Endodermal cell (in vitro differentiated cells): ENCODE measurements at regions not wholly inside any gene's neighbourhood (a gene's known extent, or its start where the extent isn't known, plus 50 kb on each side); places are given as distances from the start of the nearest gene placed in this dataset.

ENCODE experiments used
- DNase-seq: peaks from one replicate; pipeline ENCODE4 v3.0.0-alpha.2; 2017
- H3K27ac ChIP-seq: 2 replicates; pipeline ENCODE4 v1.5.1; 2013; ENCODE audit warnings: mild to moderate bottlenecking, low read depth, low read length, moderate library complexity
- H3K27me3 ChIP-seq: 2 replicates; pipeline ENCODE4 v1.6.1; 2013; ENCODE audit warnings: mild to moderate bottlenecking, low read length, moderate library complexity; ENCODE audit not compliant: insufficient read depth, control insufficient read depth, poor library complexity, severe bottlenecking
- H3K36me3 ChIP-seq: 2 replicates; pipeline ENCODE4 v1.7.0; 2013; ENCODE audit warnings: mild to moderate bottlenecking, low read length, moderate library complexity; ENCODE audit not compliant: control insufficient read depth, insufficient read depth
- H3K4me1 ChIP-seq: one replicate; pipeline ENCODE4 v1.7.0; 2013; ENCODE audit warnings: low read length; ENCODE audit not compliant: control insufficient read depth, insufficient read depth
- H3K4me3 ChIP-seq: 2 replicates; pipeline ENCODE4 v1.5.1; 2013; ENCODE audit warnings: mild to moderate bottlenecking, low read length, moderate library complexity
- H3K9ac ChIP-seq: 2 replicates; pipeline ENCODE4 v1.6.1; 2013; ENCODE audit warnings: mild to moderate bottlenecking, low read length, moderate library complexity; ENCODE audit not compliant: poor library complexity, severe bottlenecking; ENCODE audit errors: extremely low read depth
- H3K9me3 ChIP-seq: 2 replicates; pipeline ENCODE4 v1.6.1; 2013; ENCODE audit warnings: mild to moderate bottlenecking, low read length, moderate library complexity; ENCODE audit not compliant: control insufficient read depth
- H3K27ac Mint-ChIP-seq: 2 replicates; pipeline ENCODE4 v1.8.0; 2020; ENCODE audit warnings: mixed read lengths
- H3K27me3 Mint-ChIP-seq: 2 replicates; pipeline ENCODE4 v1.8.0; 2021; ENCODE audit warnings: mild to moderate bottlenecking, mixed read lengths; ENCODE audit not compliant: insufficient read depth
- H3K36me3 Mint-ChIP-seq: 2 replicates; pipeline ENCODE4 v1.8.0; 2020; ENCODE audit warnings: low read depth, mixed read lengths
- H3K4me1 Mint-ChIP-seq: 2 replicates; pipeline ENCODE4 v1.8.0; 2020; ENCODE audit warnings: mixed read lengths
- H3K4me3 Mint-ChIP-seq: 2 replicates; pipeline ENCODE4 v1.8.0; 2020; ENCODE audit warnings: mild to moderate bottlenecking, moderate library complexity, mixed read lengths
- H3K9me3 Mint-ChIP-seq: 2 replicates; pipeline ENCODE4 v1.8.0; 2020; ENCODE audit warnings: mild to moderate bottlenecking, mixed read lengths
- CTCF ChIP-seq: fragments of 200-600 bp; sonication (generic); conservative IDR thresholded peaks from 2 replicates; pipeline ENCODE4 v1.5.0; 2021; ENCODE audit warnings: antibody characterized with exemption, mild to moderate bottlenecking
- WGBS, 2 experiments: methylation state at CpG; one replicate each; pipeline versions ENCODE4 v1.1.5 to v1.1.7; 2013; ENCODE audit warnings: missing lambda C conversion rate in 2 of 2, mixed read lengths in 1 of 2; ENCODE audit not compliant: insufficient coverage in 1 of 2, insufficient read length in 1 of 2; 5-methylcytosine and 5-hydroxymethylcytosine counted together

DNA sequence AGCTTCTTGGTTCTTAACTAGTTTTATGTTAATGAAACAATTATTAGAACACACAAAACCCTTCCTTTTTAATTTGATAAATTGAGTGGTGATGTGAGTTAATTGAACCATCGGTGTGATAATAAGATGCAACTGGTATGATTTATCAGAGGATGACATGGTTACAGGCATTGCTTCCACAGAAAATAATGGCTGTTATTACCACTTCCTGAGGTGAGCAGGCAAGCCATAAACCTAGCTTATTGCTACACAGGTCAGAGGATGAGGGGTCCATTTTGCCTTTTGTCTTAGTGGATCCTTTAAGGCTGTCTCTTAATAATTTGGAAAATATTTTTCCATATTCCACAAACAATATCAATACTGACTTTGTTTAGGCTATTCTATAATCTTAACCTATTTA, 226.6 kb upstream of the EDNRB start:
- H3K27me3 Mint-ChIP-seq: no peaks in the 10 kb centered on the region
- Histone ChIP-seq H3K36me3 (no peaks in the 10 kb centered on the region), H3K27me3 (no peaks in the 10 kb centered on the region), H3K4me1 (no peaks in the 10 kb centered on the region), H3K27ac (no peak overlapping the region), H3K4me3 (no peak overlapping the region), H3K9me3 (no peaks in the 10 kb centered on the region), H3K9ac (no peak overlapping the region)
- no peak overlapping the region for H3K27ac Mint-ChIP-seq
- no peak for TF ChIP-seq CTCF
- no peaks in the 10 kb centered on the region for H3K4me1 Mint-ChIP-seq
- no peak overlapping the region for H3K4me3 Mint-ChIP-seq
- no peaks in the 10 kb centered on the region for H3K9me3 Mint-ChIP-seq
- H3K36me3 Mint-ChIP-seq: no peaks in the 10 kb centered on the region
- no peak for DNase-seq
- WGBS, 2 experiments: 93% methylated on average over 1 of the region's 1 CpG; no CpG with 5 or more reads in 1 of the 2 experiments

DNA sequence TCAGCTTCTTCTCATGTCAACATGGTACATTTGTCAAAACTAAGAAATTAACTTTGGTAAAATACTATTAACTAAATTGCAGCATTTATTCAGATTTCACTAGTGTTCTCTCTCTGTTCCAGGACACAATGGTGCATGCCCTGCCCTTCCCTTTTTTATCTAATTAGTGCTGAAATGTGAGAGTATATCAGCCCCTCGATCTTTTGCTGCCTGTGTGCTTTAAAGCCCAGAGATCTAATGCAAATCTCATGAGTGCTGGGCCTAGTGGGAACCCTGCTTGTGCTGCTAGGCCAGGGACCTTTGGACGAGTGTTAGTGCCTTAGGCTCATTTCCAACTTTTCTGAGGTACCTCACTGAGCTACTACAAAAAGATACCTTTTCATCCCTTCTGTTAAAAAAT, 221.1 kb upstream of the EDNRB start:
- Histone ChIP-seq H3K27me3 (no peaks in the 10 kb centered on the region), H3K27ac (no peak overlapping the region), H3K36me3 (no peaks in the 10 kb centered on the region), H3K9ac (no peak overlapping the region), H3K4me3 (no peak overlapping the region), H3K4me1 (no peaks in the 10 kb centered on the region), H3K9me3 (no peaks in the 10 kb centered on the region)
- no peak overlapping the region for H3K27ac Mint-ChIP-seq
- no peak for TF ChIP-seq CTCF
- no peak overlapping the region for H3K4me3 Mint-ChIP-seq
- H3K4me1 Mint-ChIP-seq: peaks cover 4% of the 10 kb centered on the region
- 66% methylated on average over 2 of the region's 2 CpGs; no CpG with 5 or more reads in 1 of the 2 experiments for WGBS, 2 experiments
- no peak for DNase-seq
- H3K9me3 Mint-ChIP-seq: no peaks in the 10 kb centered on the region
- H3K36me3 Mint-ChIP-seq: no peaks in the 10 kb centered on the region
- no peaks in the 10 kb centered on the region for H3K27me3 Mint-ChIP-seq

DNA sequence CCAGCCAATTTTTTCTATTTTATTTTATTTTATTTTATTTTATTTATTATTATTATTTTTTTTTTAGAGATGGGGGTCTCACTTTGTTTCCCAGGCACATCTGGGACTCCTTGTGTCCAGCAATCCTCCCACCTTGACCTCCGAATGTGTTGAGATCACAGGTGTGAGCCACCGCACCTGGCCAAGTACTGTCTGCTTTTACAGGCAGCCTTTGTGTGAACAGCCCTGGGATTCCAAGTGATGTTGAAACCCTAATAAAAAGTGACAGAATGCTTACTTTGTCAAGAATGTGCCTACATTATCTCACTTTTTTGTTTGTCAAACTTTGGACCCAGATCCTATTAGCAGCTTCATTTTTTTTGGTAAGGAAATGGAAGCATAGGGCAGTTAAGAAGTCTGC, 220.1 kb upstream of the EDNRB start:
- H3K27ac ChIP-seq: no peak overlapping the region
- H3K9me3 Mint-ChIP-seq: no peaks in the 10 kb centered on the region
- DNase-seq: no peak
- H3K9ac ChIP-seq: no peak overlapping the region
- no peak overlapping the region for H3K4me3 ChIP-seq
- TF ChIP-seq CTCF: no peak
- H3K4me1 ChIP-seq: no peaks in the 10 kb centered on the region
- no peaks in the 10 kb centered on the region for H3K27me3 ChIP-seq
- H3K9me3 ChIP-seq: no peaks in the 10 kb centered on the region
- H3K27me3 Mint-ChIP-seq: no peaks in the 10 kb centered on the region
- no peak overlapping the region for H3K4me3 Mint-ChIP-seq
- no peaks in the 10 kb centered on the region for H3K36me3 ChIP-seq
- H3K4me1 Mint-ChIP-seq: peaks cover 4% of the 10 kb centered on the region
- H3K27ac Mint-ChIP-seq: no peak overlapping the region
- no peaks in the 10 kb centered on the region for H3K36me3 Mint-ChIP-seq
- 71 to 89% methylated on average over 1 to 2 of the region's 2 CpGs for WGBS, 2 experiments
